GM06990 (cell line): ENCODE measurements at regions not wholly inside any gene's neighbourhood (a gene's known extent, or its start where the extent isn't known, plus 50 kb on each side); places are given as distances from the start of the nearest gene placed in this dataset.

Experiments
- DNase-seq: peaks from one replicate; pipeline ENCODE4 v3.0.0-alpha.2; 2011; ENCODE audit not compliant: insufficient read length; ENCODE audit errors: extremely low read depth
- H3K27me3 ChIP-seq: replicated peaks from 2 replicates; pipeline ENCODE4 v1.6.0; 2011; ENCODE audit warnings: low read length; ENCODE audit not compliant: control insufficient read depth, insufficient read depth
- H3K36me3 ChIP-seq: 2 replicates; pipeline ENCODE4 v1.5.1; 2011; ENCODE audit warnings: low read length; ENCODE audit not compliant: control insufficient read depth, insufficient read depth
- H3K4me3 ChIP-seq: replicated peaks from 2 replicates; pipeline ENCODE4 v1.5.1; 2011; ENCODE audit warnings: low read depth, mild to moderate bottlenecking, control low read depth, low read length
- TF ChIP-seq, protein P1 (sequence below): IDR thresholded peaks from 2 replicates; pipeline ENCODE4 v1.5.1; 2011; ENCODE audit warnings: low read length, control low read depth, mild to moderate bottlenecking, inconsistent platforms; ENCODE audit not compliant: insufficient read depth, poor library complexity, severe bottlenecking

DNA sequence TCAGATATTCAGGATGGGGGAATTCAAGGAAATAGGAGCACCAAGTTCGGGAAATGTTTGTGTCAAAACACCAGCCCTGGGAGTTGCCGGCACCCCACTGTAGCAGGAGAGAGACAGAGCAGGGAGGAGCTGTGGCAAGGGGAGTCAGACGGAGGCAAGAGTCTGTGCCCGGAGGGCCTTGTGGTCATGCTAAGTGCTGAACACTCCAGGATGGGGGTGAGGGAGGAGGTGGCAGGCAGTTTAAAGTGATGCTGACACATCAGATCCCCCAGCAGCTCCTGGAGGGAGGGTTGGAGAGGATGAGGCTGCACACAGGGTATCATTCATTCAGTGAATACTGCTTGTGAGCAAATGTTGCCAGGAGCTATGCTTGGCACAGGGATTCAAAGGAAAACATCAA lies 150.3 kb upstream of the ETV3 start:
- Histone ChIP-seq H3K27me3 (peaks cover 3% of the 10 kb centered on the region), H3K36me3 (no peaks in the 10 kb centered on the region), H3K4me3 (no peak overlapping the region)
- DNase-seq, result no peak
- TF ChIP-seq, protein P1, sequence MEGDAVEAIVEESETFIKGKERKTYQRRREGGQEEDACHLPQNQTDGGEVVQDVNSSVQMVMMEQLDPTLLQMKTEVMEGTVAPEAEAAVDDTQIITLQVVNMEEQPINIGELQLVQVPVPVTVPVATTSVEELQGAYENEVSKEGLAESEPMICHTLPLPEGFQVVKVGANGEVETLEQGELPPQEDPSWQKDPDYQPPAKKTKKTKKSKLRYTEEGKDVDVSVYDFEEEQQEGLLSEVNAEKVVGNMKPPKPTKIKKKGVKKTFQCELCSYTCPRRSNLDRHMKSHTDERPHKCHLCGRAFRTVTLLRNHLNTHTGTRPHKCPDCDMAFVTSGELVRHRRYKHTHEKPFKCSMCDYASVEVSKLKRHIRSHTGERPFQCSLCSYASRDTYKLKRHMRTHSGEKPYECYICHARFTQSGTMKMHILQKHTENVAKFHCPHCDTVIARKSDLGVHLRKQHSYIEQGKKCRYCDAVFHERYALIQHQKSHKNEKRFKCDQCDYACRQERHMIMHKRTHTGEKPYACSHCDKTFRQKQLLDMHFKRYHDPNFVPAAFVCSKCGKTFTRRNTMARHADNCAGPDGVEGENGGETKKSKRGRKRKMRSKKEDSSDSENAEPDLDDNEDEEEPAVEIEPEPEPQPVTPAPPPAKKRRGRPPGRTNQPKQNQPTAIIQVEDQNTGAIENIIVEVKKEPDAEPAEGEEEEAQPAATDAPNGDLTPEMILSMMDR, result no peak

- Histone ChIP-seq H3K36me3 (no peaks in the 10 kb centered on the region), H3K27me3 (peaks cover 3% of the 10 kb centered on the region), H3K4me3 (no peak overlapping the region)
- TF ChIP-seq, protein P1, result no peak
- no peak for DNase-seq
Measured at GRCh38 chr1:157288006-157288405, 149.8 kb upstream of the ETV3 start.

GRCh38 chr1:157287462-157287861 lies 149.3 kb upstream of the ETV3 start:
- DNase-seq, result no peak
- peaks cover 3% of the 10 kb centered on the region for H3K27me3 ChIP-seq
- no peaks in the 10 kb centered on the region for H3K36me3 ChIP-seq
- TF ChIP-seq, protein P1, result no peak
- no peak overlapping the region for H3K4me3 ChIP-seq

GRCh38 chr1:157286646-157287420 lies 148.6 kb upstream of the ETV3 start:
- no peaks in the 10 kb centered on the region; the same call in none of the 2 replicates for H3K27me3 ChIP-seq
- TF ChIP-seq, protein P1, result no peak
- no peak for DNase-seq
- H3K36me3 ChIP-seq, result no peaks in the 10 kb centered on the region
- no peak overlapping the region for H3K4me3 ChIP-seq

- H3K27me3 ChIP-seq, result no peaks in the 10 kb centered on the region; the same call in none of the 2 replicates
- TF ChIP-seq, protein P1, result no peak
- DNase-seq, result no peak
Measured at GRCh38 chr1:157286096-157286495, 147.9 kb upstream of the ETV3 start.

DNA sequence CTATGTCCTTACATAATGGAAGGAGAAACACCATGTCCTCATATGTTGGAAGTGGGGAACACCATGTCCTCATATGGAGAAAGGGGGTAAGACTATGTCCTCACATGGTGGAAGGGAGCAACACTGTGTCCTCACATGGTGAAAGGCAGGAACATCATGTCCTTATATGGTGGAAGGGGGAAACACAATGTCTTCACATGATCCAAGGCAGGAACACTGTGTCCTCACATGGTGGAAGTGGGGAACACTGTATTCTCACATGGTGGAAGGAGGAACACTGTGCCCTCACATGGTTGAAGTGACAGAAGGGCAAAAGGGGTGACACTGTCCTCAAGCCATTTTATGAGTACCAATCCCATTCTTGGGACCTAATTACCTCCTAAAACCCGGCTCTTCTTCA lies 146.3 kb upstream of the ETV3 start:
- H3K36me3 ChIP-seq, result no peaks in the 10 kb centered on the region
- H3K27me3 ChIP-seq, result no peaks in the 10 kb centered on the region; the same call in none of the 2 replicates
- TF ChIP-seq, protein P1, result no peak
- H3K4me3 ChIP-seq, result no peak overlapping the region
- DNase-seq, result no peak

More at GRCh38 chr1:157286096-157286495, 147.9 kb upstream of the ETV3 start:
- Histone ChIP-seq H3K36me3 (no peaks in the 10 kb centered on the region), H3K4me3 (no peak overlapping the region)
